ENCODE measurements at regions not wholly inside any gene's neighbourhood (a gene's known extent, or its start where the extent isn't known, plus 50 kb on each side); places are given as distances from the start of the nearest gene placed in this dataset.

GRCh38 chr9:108119530-108120113 lies 630.1 kb upstream of the KLF4 start (continued):
- TF ChIP-seq, protein P1, sequence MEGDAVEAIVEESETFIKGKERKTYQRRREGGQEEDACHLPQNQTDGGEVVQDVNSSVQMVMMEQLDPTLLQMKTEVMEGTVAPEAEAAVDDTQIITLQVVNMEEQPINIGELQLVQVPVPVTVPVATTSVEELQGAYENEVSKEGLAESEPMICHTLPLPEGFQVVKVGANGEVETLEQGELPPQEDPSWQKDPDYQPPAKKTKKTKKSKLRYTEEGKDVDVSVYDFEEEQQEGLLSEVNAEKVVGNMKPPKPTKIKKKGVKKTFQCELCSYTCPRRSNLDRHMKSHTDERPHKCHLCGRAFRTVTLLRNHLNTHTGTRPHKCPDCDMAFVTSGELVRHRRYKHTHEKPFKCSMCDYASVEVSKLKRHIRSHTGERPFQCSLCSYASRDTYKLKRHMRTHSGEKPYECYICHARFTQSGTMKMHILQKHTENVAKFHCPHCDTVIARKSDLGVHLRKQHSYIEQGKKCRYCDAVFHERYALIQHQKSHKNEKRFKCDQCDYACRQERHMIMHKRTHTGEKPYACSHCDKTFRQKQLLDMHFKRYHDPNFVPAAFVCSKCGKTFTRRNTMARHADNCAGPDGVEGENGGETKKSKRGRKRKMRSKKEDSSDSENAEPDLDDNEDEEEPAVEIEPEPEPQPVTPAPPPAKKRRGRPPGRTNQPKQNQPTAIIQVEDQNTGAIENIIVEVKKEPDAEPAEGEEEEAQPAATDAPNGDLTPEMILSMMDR (IDR thresholded peaks at IDR 0.05; ENCODE audit: low read depth, low read length, missing input control) = no peak

DNA sequence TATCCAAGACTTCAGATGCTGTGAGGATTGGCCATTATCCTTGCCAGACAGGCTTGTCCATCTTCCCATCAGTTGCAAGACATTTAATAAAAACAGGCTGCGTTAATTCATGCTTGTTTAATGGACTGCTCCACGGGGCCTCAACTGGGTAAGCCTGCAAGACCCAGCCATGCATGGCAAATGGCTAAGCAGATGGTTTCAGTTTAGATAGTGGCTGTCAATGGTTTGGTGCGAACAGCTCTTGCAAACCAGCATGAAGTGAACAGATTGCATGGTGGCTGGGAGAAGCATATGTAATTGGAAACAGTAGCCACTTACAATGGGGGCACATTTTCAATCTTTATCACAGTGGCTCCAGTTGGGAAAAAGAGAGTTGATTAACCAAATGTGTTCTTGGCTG lies 628.2 kb upstream of the KLF4 start:
- no peak for DNase-seq (ENCODE audit: low spot score)
- 89% methylated on average over 3 of the region's 3 CpGs for WGBS

DNA sequence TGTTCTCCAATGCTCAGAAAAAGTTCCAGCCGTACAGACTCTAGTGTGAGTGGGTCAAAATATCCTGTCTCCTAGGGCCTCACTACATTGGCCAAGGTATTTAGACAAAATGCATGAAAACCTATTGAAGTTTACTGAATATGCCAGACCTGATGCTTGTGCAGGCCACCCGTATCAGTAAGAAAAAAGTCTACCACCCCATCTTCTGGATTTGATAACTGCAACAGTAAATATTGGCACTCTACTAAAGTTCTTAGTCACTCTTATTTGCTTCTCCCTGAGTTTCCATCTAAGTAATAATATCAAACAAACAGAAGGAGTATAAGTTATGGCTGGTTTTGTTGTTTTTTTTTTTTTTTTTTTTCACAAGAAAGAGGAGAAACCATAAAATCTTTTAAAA lies 627.7 kb upstream of the KLF4 start:
- no peaks in the 10 kb centered on the region for H3K27me3 ChIP-seq (ENCODE audit: control insufficient read depth in 4 of 4, insufficient read depth in 4 of 4, low read length in 3 of 4)
- no peaks in the 10 kb centered on the region for H3K4me1 ChIP-seq (ENCODE audit: control insufficient read depth in 4 of 4, insufficient read depth in 4 of 4, low read length in 3 of 4)
- H3K4me3 ChIP-seq (ENCODE audit: low read depth in 1 of 3, low read length in 3 of 3) = no peak overlapping the region
- no peaks in the 10 kb centered on the region for H3K9me3 ChIP-seq (ENCODE audit: control insufficient read depth in 4 of 4, low read length in 3 of 4)
- WGBS = 98% methylated on average over 2 of the region's 2 CpGs
- H3K27ac ChIP-seq (ENCODE audit: low read depth in 1 of 2, low read length in 2 of 2) = no peak overlapping the region
- H3K9ac ChIP-seq (ENCODE audit: low read depth in 1 of 2, low read length in 2 of 2) = no peak overlapping the region
- no peak for DNase-seq (ENCODE audit: low spot score)
- H3K36me3 ChIP-seq (ENCODE audit: control insufficient read depth in 4 of 4, insufficient read depth in 3 of 4, low read depth in 1 of 4, low read length in 3 of 4) = no peaks in the 10 kb centered on the region
- TF ChIP-seq, protein P2, sequence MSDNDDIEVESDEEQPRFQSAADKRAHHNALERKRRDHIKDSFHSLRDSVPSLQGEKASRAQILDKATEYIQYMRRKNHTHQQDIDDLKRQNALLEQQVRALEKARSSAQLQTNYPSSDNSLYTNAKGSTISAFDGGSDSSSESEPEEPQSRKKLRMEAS (IDR thresholded peaks at IDR 0.05) = no peak
- TF ChIP-seq JUND (IDR thresholded peaks at IDR 0.05) (no peak), SP1 (IDR thresholded peaks at IDR 0.05) (no peak), HNF4A (conservative IDR thresholded peaks at IDR 0.05) (no peak), TAF1 (conservative IDR thresholded peaks at IDR 0.05) (no peak), ATF3 (IDR thresholded peaks at IDR 0.05) (no peak), FOXA1 (IDR thresholded peaks at IDR 0.05) (no peak), RXRA (IDR thresholded peaks at IDR 0.05) (no peak), YY1 (IDR thresholded peaks at IDR 0.05) (no peak), ZBTB33 (IDR thresholded peaks at IDR 0.05) (no peak), EGR1 (IDR thresholded peaks at IDR 0.05; ENCODE audit: low read depth in 2 of 2) (no peak), RAD21 (IDR thresholded peaks at IDR 0.05) (no peak)
- TF ChIP-seq, protein P1 (IDR thresholded peaks at IDR 0.05; ENCODE audit: low read depth, low read length, missing input control) = no peak

More for the DNA sequence above, 628.2 kb upstream of the KLF4 start:
- no peaks in the 10 kb centered on the region for H3K27me3 ChIP-seq (ENCODE audit: control insufficient read depth in 4 of 4, insufficient read depth in 4 of 4, low read length in 3 of 4)
- TF ChIP-seq REST (IDR thresholded peaks at IDR 0.05) = no peak
- no peak for TF ChIP-seq NR2F2 (IDR thresholded peaks at IDR 0.05)
- TF ChIP-seq JUND (IDR thresholded peaks at IDR 0.05) = no peak
- H3K4me3 ChIP-seq (ENCODE audit: low read depth in 1 of 3, low read length in 3 of 3) = no peak overlapping the region
- no peak overlapping the region for H3K9ac ChIP-seq (ENCODE audit: low read depth in 1 of 2, low read length in 2 of 2)
- H3K9me3 ChIP-seq (ENCODE audit: control insufficient read depth in 4 of 4, low read length in 3 of 4) = no peaks in the 10 kb centered on the region
- no peaks in the 10 kb centered on the region for H3K4me1 ChIP-seq (ENCODE audit: control insufficient read depth in 4 of 4, insufficient read depth in 4 of 4, low read length in 3 of 4)
- no peaks in the 10 kb centered on the region for H3K36me3 ChIP-seq (ENCODE audit: control insufficient read depth in 4 of 4, insufficient read depth in 3 of 4, low read depth in 1 of 4, low read length in 3 of 4)
- no peak overlapping the region for H3K27ac ChIP-seq (ENCODE audit: low read depth in 1 of 2, low read length in 2 of 2)
